HepG2 (cell line): ENCODE measurements at regions not wholly inside any gene's neighbourhood (a gene's known extent, or its start where the extent isn't known, plus 50 kb on each side); places are given as distances from the start of the nearest gene placed in this dataset.

Experiments
- BRF2 ChIP-seq: sonication (generic); formaldehyde crosslinking; IDR thresholded peaks from 2 replicates; pipeline ENCODE4 v1.8.1; 2022; ENCODE audit warnings: mild to moderate bottlenecking, missing genetic modification reagents
- ELF1 ChIP-seq: sonication (generic); formaldehyde crosslinking; IDR thresholded peaks from 2 replicates; pipeline ENCODE4 v1.4.0; 2020; ENCODE audit warnings: missing genetic modification reagents
- EZH2 ChIP-seq: conservative IDR thresholded peaks from 2 replicates; pipeline ENCODE4 v1.6.1; 2012; ENCODE audit warnings: mild to moderate bottlenecking, low read depth, low read length, moderate library complexity
- MLXIP ChIP-seq: sonication (generic); formaldehyde crosslinking; IDR thresholded peaks from 2 replicates; pipeline ENCODE4 v1.9.0; 2021; ENCODE audit warnings: missing genetic modification reagents, borderline replicate concordance
- SMC3 ChIP-seq: IDR thresholded peaks from 2 replicates; pipeline ENCODE4 v1.6.1; 2011; ENCODE audit warnings: low read length, improper control_type of control experiment
- TCF7L2 ChIP-seq: IDR thresholded peaks from 2 replicates; pipeline ENCODE4 v1.6.1; 2011; ENCODE audit warnings: mild to moderate bottlenecking, low read depth, low read length, moderate library complexity

- TF ChIP-seq TCF7L2 (no peak), BRF2 (no peak), MLXIP (no peak), EZH2 (no peak), SMC3 (no peak), ELF1 (CRISPR knock-in tag) (no peak)
Measured at GRCh38 chr13:67493835-67494234, 263.7 kb upstream of the PCDH9 start.
